ENCODE measurements at regions not wholly inside any gene's neighbourhood (a gene's known extent, or its start where the extent isn't known, plus 50 kb on each side); places are given as distances from the start of the nearest gene placed in this dataset.

DNA sequence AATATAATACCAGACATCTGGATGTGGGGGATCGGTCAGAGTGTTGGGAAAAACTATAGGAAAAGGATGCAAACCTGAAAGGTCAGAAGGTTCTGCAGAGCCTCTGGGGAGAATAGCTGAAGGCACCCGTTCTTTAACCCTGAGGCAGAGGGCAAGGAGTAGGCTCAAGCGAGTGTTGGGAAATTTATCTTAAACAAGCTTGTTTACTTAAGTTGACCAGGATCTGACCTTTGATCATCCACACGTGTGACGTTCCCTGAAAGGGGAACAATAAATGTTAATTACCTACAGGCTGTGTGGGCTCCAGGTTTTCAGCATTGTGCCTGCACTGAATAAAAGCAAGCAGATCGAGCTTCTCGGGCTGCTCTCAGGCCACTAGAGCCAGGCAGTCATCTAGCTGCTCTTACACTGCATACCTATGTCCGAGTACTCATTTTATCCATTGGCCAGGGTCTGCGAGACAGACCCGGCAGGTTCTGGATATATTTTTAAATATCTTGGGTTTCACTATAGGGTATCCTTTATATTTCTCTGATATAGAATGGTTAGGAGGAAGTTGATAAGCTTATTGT lies 400.6 kb upstream of the CHST9 start:
- TF ChIP-seq, protein P1, sequence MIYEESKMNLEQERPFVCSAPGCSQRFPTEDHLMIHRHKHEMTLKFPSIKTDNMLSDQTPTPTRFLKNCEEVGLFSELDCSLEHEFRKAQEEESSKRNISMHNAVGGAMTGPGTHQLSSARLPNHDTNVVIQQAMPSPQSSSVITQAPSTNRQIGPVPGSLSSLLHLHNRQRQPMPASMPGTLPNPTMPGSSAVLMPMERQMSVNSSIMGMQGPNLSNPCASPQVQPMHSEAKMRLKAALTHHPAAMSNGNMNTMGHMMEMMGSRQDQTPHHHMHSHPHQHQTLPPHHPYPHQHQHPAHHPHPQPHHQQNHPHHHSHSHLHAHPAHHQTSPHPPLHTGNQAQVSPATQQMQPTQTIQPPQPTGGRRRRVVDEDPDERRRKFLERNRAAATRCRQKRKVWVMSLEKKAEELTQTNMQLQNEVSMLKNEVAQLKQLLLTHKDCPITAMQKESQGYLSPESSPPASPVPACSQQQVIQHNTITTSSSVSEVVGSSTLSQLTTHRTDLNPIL (CRISPR knock-in tag; IDR thresholded peaks at IDR 0.05; ENCODE audit: low read depth): no peak
- TF ChIP-seq, protein P2, sequence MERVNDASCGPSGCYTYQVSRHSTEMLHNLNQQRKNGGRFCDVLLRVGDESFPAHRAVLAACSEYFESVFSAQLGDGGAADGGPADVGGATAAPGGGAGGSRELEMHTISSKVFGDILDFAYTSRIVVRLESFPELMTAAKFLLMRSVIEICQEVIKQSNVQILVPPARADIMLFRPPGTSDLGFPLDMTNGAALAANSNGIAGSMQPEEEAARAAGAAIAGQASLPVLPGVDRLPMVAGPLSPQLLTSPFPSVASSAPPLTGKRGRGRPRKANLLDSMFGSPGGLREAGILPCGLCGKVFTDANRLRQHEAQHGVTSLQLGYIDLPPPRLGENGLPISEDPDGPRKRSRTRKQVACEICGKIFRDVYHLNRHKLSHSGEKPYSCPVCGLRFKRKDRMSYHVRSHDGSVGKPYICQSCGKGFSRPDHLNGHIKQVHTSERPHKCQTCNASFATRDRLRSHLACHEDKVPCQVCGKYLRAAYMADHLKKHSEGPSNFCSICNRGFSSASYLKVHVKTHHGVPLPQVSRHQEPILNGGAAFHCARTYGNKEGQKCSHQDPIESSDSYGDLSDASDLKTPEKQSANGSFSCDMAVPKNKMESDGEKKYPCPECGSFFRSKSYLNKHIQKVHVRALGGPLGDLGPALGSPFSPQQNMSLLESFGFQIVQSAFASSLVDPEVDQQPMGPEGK (CRISPR knock-in tag; IDR thresholded peaks at IDR 0.05; ENCODE audit: borderline replicate concordance): no peak
- TF ChIP-seq ARNTL (CRISPR knock-in tag; IDR thresholded peaks at IDR 0.05; ENCODE audit: borderline replicate concordance, low read depth): no peak
- no peak for TF ChIP-seq ZNF8 (CRISPR knock-in tag; IDR thresholded peaks at IDR 0.05)
- no peak for TF ChIP-seq ZNF70 (CRISPR knock-in tag; IDR thresholded peaks at IDR 0.05)
- TF ChIP-seq CSDC2 (CRISPR knock-in tag; IDR thresholded peaks at IDR 0.05): no peak
- TF ChIP-seq BACH2 (CRISPR knock-in tag; IDR thresholded peaks at IDR 0.05; ENCODE audit: borderline replicate concordance): no peak
